ENCODE measurements at regions not wholly inside any gene's neighbourhood (a gene's known extent, or its start where the extent isn't known, plus 50 kb on each side); places are given as distances from the start of the nearest gene placed in this dataset.

- DNase-seq: no peak
- peaks cover 4% of the 10 kb centered on the region; the same call in 1 of the 2 replicates for H3K27me3 ChIP-seq
These were observed 86.5 kb upstream of the HDAC4 start for GRCh38 chr2:239487272-239487671.

DNA sequence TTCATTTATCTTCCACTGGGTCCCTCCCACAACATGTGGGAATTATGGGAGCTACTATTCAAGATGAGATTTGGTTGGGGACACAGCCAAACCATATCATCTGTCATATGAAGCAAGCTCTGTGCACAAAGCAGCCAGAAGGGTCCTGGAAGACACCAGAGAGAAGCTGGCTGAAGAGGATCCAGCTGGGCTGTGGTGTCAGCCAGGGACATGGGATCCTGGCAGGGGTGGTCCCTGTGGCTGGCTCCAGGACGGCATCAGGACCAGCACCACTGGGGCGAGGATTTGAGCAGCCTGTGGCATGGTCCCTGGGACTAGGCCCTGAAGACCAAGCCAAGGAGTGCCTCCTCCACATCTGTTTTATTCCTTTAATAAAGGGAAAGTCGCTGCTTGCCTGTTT is 84.8 kb upstream of the HDAC4 start:
- peaks cover 4% of the 10 kb centered on the region; the same call in 1 of the 2 replicates for H3K27me3 ChIP-seq
- no peak for DNase-seq
- H3K36me3 ChIP-seq: no peaks in the 10 kb centered on the region
- H3K9me3 ChIP-seq: no peaks in the 10 kb centered on the region
- TF ChIP-seq, protein P1, sequence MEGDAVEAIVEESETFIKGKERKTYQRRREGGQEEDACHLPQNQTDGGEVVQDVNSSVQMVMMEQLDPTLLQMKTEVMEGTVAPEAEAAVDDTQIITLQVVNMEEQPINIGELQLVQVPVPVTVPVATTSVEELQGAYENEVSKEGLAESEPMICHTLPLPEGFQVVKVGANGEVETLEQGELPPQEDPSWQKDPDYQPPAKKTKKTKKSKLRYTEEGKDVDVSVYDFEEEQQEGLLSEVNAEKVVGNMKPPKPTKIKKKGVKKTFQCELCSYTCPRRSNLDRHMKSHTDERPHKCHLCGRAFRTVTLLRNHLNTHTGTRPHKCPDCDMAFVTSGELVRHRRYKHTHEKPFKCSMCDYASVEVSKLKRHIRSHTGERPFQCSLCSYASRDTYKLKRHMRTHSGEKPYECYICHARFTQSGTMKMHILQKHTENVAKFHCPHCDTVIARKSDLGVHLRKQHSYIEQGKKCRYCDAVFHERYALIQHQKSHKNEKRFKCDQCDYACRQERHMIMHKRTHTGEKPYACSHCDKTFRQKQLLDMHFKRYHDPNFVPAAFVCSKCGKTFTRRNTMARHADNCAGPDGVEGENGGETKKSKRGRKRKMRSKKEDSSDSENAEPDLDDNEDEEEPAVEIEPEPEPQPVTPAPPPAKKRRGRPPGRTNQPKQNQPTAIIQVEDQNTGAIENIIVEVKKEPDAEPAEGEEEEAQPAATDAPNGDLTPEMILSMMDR (IDR thresholded peaks at IDR 0.05; ENCODE audit: low read depth, low read length): no peak
- H3K4me3 ChIP-seq (ENCODE audit: low read depth, low read length): no peak overlapping the region
- H3K4me1 ChIP-seq: no peaks in the 10 kb centered on the region

More at GRCh38 chr2:239487272-239487671, 86.5 kb upstream of the HDAC4 start:
- TF ChIP-seq, protein P1 (IDR thresholded peaks at IDR 0.05; ENCODE audit: low read depth, low read length): no peak
- no peaks in the 10 kb centered on the region for H3K9me3 ChIP-seq
- no peaks in the 10 kb centered on the region for H3K36me3 ChIP-seq
- no peaks in the 10 kb centered on the region for H3K4me1 ChIP-seq
- no peak overlapping the region for H3K4me3 ChIP-seq (ENCODE audit: low read depth, low read length)

DNA sequence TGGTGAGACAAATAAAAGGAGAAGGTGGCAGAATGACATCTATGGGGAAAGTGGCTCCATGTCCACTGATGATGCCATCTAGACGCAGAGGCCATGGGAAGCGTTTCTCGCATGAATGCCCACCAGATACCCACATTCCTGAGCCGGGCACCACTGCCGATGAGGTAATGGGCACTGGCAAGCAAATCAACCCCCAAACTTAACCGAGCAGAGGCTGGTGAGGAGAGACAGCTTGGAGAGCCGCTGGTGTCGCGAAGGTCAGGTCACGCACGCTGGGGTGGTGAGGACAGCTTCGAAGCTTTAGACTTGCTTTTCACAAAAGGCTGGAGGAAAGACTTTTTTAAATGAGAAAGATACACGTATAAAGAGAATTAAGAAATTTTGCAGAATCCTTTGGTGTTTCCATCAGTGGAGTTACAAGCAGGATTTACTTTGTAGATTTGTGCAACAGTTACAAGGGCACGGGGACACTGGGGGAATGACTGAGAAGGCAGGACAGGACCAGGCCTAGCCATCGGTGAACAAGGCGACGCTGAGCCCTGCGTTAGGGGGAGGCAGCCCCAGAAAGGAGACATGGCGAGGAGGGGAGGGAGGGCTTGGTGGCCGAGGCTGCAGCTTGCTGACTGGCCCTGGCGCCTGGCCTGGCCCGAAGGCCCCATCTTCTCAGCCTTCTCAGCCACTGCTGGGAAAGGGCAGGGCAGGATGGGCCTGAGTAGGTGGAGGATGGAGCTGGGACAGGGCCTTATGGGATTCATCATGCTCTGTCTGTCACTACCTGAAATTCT is 83.9 kb upstream of the HDAC4 start:
- DNase-seq: no peak
- Histone ChIP-seq H3K27me3 (peaks cover 4% of the 10 kb centered on the region; the same call in 1 of the 2 replicates), H3K36me3 (no peaks in the 10 kb centered on the region), H3K9me3 (no peaks in the 10 kb centered on the region), H3K4me3 (ENCODE audit: low read depth, low read length) (no peak overlapping the region), H3K4me1 (no peaks in the 10 kb centered on the region)
- TF ChIP-seq, protein P1 (IDR thresholded peaks at IDR 0.05; ENCODE audit: low read depth, low read length): no peak

DNA sequence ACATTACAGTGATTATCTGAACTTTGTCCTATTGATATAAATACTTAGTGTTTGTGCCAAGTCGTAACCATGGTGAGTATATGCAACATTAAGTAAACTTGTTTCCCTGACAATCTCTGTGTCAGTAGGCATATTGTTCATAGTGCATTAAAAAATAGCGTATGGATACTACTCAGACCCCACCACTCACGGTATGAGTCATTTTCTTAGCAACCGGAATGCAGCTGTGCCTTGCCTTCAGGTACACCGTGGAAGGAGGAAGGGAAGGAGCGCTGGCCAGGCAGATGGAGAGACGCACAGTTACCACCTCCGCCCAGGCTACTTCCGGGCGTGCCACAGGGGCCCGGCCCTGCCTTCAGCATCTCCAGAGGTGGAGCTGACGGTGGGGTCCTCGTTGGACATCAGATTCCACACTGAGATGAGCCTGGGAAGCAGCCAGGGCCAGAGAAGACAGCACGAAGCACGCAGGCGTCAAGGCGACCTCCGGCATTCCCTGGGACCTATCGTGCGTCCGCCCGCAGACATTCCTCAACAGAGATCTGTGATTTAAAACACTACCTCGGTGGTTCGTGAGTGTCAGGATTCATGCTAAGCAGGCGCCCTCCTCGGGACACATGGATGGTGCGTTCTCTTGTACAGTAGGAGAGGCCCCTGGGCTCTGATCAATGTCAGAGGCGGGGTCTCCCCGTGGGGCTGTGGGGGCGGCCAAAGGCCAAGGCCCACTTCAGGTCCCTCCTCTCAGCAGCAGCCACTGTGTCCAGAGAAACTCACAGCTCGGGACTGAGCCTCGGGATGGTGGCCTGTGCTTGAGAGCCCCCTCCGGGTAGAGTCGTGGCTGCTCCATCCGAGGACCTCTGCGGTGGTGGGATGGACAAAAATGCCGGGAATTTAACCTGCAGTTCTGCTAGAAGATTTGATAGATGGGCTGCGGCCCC is 82.2 kb upstream of the HDAC4 start:
- Histone ChIP-seq H3K4me1 (no peaks in the 10 kb centered on the region), H3K9me3 (no peaks in the 10 kb centered on the region), H3K27me3 (peaks cover 2% of the 10 kb centered on the region; the same call in 1 of the 2 replicates), H3K36me3 (no peaks in the 10 kb centered on the region), H3K4me3 (ENCODE audit: low read depth, low read length) (no peak overlapping the region)
- TF ChIP-seq, protein P1 (IDR thresholded peaks at IDR 0.05; ENCODE audit: low read depth, low read length): no peak
- DNase-seq: no peak

- Histone ChIP-seq H3K4me3 (ENCODE audit: low read depth, low read length) (no peak overlapping the region), H3K4me1 (no peaks in the 10 kb centered on the region), H3K9me3 (no peaks in the 10 kb centered on the region; the same call in 1 of the 2 replicates), H3K27me3 (no peaks in the 10 kb centered on the region; the same call in 1 of the 2 replicates), H3K36me3 (no peaks in the 10 kb centered on the region)
- TF ChIP-seq, protein P1 (IDR thresholded peaks at IDR 0.05; ENCODE audit: low read depth, low read length): no peak
- DNase-seq: no peak
These were observed 78.7 kb upstream of the HDAC4 start for GRCh38 chr2:239479471-239479870.
